ENCODE measurements at regions not wholly inside any gene's neighbourhood (a gene's known extent, or its start where the extent isn't known, plus 50 kb on each side); places are given as distances from the start of the nearest gene placed in this dataset.

DNA sequence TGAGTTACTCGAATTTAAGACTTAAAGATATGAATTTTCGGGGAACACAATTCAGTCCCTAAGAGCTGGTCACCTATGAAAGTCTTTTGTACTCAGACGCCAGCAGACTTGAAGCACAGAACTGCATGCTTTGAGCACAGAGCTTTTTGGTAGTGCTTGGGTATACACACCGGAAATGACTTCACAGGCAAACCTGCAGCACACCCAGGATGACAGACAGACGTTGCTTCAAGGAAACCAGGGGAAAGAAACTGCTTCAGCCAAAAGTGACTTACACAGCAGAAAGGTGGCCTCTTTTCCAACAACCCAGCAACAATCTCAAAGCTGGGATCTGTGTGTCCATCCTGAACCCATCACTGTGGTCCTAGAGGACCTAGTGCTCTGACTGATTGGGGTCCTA, 975.1 kb downstream of the AACS start:
- TF ChIP-seq, protein P1, sequence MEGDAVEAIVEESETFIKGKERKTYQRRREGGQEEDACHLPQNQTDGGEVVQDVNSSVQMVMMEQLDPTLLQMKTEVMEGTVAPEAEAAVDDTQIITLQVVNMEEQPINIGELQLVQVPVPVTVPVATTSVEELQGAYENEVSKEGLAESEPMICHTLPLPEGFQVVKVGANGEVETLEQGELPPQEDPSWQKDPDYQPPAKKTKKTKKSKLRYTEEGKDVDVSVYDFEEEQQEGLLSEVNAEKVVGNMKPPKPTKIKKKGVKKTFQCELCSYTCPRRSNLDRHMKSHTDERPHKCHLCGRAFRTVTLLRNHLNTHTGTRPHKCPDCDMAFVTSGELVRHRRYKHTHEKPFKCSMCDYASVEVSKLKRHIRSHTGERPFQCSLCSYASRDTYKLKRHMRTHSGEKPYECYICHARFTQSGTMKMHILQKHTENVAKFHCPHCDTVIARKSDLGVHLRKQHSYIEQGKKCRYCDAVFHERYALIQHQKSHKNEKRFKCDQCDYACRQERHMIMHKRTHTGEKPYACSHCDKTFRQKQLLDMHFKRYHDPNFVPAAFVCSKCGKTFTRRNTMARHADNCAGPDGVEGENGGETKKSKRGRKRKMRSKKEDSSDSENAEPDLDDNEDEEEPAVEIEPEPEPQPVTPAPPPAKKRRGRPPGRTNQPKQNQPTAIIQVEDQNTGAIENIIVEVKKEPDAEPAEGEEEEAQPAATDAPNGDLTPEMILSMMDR (IDR thresholded peaks at IDR 0.05; ENCODE audit: extremely low read depth in 1 of 2, insufficient read depth in 1 of 2, low read depth in 1 of 2, low read length in 2 of 2): no peak
- TF ChIP-seq POLR2A (IDR thresholded peaks at IDR 0.05; ENCODE audit: low read depth, low read length) (no peak), POLR2AphosphoS5 (IDR thresholded peaks at IDR 0.05; ENCODE audit: insufficient read depth, low read depth, low read length) (no peak), FOS (IDR thresholded peaks at IDR 0.05; ENCODE audit: borderline replicate concordance, insufficient read depth, low read length) (no peak), JUN (IDR thresholded peaks at IDR 0.05; ENCODE audit: borderline replicate concordance, insufficient read depth, insufficient read length, low read depth) (no peak)
- TF ChIP-seq, protein P2, sequence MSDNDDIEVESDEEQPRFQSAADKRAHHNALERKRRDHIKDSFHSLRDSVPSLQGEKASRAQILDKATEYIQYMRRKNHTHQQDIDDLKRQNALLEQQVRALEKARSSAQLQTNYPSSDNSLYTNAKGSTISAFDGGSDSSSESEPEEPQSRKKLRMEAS (IDR thresholded peaks at IDR 0.05; ENCODE audit: insufficient read depth, insufficient read length): no peak

Data from endothelial cell of umbilical vein (primary cell).